ENCODE measurements at regions not wholly inside any gene's neighbourhood (a gene's known extent, or its start where the extent isn't known, plus 50 kb on each side); places are given as distances from the start of the nearest gene placed in this dataset.

- no peak for DNase-seq (ENCODE audit: low spot score)
- no peaks in the 10 kb centered on the region for H3K9me3 ChIP-seq
- no peaks in the 10 kb centered on the region for H3K27me3 ChIP-seq
- no peak overlapping the region for H3K4me3 ChIP-seq
- TF ChIP-seq CTCF (IDR thresholded peaks at IDR 0.05): no peak
- no peak overlapping the region for H3K27ac ChIP-seq
- H3K36me3 ChIP-seq: no peaks in the 10 kb centered on the region
- H3K4me1 ChIP-seq: peaks cover 0 to 15% of the 10 kb centered on the region in 2 donors
Observed at GRCh38 chr6:6729971-6730370, 141.5 kb downstream of the LY86 start.

GRCh38 chr6:6730831-6731230 is 142.3 kb downstream of the LY86 start:
- no peak for TF ChIP-seq CTCF (IDR thresholded peaks at IDR 0.05)
- peaks cover 0 to 10% of the 10 kb centered on the region in 2 donors for H3K4me1 ChIP-seq
- DNase-seq (ENCODE audit: low spot score): no peak
- no peak overlapping the region for H3K4me3 ChIP-seq
- no peaks in the 10 kb centered on the region for H3K9me3 ChIP-seq
- H3K36me3 ChIP-seq: no peaks in the 10 kb centered on the region
- H3K27ac ChIP-seq: peak overlapping the region; percentile 24 to 59
- H3K27me3 ChIP-seq: no peaks in the 10 kb centered on the region

DNA sequence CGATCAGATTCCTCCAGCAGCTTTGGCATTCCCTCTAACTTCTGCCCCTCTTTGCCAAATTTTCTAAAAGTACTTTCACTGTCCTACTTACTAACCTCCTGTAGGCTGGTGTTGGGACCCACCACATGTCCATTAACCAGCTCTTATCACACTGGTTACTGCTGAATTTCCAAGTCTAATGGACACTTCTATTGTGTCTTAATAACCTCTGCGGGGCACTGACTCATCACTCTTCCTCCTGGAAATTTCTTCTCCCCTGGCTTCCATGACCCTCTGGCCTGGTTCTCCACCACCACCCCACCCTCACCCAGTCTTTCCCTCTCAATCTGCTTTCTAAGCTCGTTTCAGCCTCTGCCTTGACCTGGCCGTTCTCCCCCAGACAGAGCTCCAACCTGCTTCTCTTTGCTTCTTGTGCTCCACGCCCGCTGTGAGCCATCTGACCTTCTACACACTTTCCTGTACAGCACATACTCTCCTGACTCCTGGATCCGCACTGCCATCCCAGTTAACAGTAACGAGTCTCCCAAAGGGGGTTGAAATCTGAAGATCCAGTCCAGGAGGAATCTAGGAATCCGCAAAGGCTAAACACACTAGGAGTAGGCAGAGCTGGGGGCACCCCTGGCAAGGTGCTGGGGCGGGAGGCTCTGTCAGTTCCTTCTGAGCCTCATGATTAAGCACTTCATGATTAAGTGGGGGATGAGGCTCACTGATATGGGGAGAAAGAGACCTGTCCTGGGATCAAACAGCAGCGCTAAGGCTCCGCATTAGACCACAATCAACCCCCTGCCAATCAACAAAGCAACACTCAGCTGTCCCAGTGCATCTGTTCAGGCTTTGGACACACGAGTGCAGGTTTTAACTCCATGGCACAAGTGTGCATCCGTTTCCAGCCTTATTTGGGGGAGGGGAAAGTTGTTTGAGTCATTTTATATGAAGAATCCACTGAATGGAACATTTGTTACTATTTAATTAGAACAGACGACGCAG is 146.3 kb downstream of the LY86 start:
- Histone ChIP-seq H3K4me3 (no peak overlapping the region), H3K4me1 (peaks cover 0 to 35% of the 10 kb centered on the region in 2 donors), H3K27me3 (no peaks in the 10 kb centered on the region), H3K36me3 (no peaks in the 10 kb centered on the region), H3K27ac (peak overlapping the region; percentile 67 to 88), H3K9me3 (no peaks in the 10 kb centered on the region)
- no peak for TF ChIP-seq CTCF (IDR thresholded peaks at IDR 0.05)
- no peak for DNase-seq (ENCODE audit: low spot score)

DNA sequence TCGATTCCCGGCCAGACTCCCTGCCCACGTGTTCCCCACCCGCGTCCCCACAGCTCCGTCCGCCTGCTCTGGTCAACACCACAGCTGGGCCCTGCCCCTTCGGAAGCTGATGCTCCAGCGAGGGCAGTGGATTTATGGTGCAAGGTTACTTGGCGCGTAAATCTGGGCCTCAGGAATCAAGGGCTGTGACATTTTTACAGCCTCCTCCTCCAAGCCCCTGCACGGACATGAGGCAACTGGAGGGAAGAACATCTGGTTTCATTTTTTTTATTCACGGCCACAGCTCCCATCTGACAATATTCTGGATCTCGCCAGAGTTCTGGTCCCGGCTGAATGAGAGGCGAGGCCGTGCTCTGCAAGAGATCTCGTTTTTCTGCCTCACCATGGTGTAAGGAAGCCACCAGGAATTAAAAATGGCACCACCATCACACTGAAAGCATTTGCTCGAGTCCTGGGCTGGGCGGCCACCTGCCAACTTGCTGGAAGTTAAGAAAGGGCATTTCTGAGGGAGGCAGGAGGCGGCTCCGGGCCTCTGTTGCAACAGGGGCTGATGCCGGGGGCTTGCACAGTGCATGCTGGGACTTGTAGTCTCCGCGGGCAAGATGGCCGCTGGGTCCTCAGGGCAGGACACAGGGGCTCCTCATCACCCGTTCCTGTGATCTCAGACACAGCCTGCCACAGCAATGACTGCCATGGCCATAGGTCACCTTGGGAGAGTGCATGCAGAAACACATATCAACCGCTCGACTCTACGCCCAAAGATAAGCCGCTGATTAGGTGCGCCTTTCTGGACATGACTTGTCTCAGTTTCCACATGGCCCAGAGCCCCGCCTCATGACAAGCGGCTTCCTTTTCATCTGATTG is 148.5 kb downstream of the LY86 start:
- Histone ChIP-seq H3K27me3 (no peaks in the 10 kb centered on the region), H3K9me3 (no peaks in the 10 kb centered on the region), H3K27ac (peak overlapping the region; percentile 75 to 88), H3K4me1 (peaks cover 0 to 49% of the 10 kb centered on the region in 2 donors), H3K36me3 (no peaks in the 10 kb centered on the region), H3K4me3 (peak overlapping the region; percentile 26 to 41)
- DNase-seq (ENCODE audit: low spot score): peak; percentile 89
- TF ChIP-seq CTCF (IDR thresholded peaks at IDR 0.05): no peak

DNA sequence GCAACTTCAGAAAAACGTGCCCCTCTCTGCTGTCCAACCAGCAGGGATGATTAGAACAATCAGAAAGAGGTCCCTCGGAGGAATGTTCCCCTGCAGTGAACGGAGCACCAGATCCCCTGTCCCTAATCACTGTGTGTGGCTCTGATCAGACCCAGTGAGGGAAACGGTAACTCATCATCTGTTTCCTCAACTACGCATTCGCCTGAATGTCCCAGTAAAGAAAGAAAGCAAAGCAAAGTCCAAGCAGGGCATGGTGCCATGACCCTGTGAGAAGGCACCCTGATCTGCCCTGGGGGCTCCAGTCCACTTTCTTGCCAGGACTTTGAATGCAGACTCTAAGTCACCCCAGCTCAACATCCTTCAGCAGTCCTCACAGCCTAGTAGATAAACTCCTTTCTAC is 149.2 kb downstream of the LY86 start:
- Histone ChIP-seq H3K9me3 (no peaks in the 10 kb centered on the region), H3K4me3 (peak overlapping the region; percentile 26 to 41), H3K27me3 (no peaks in the 10 kb centered on the region), H3K4me1 (peaks cover 0 to 49% of the 10 kb centered on the region in 2 donors), H3K27ac (peak overlapping the region; percentile 75 to 88), H3K36me3 (no peaks in the 10 kb centered on the region)
- TF ChIP-seq CTCF (IDR thresholded peaks at IDR 0.05): no peak
- DNase-seq (ENCODE audit: low spot score): no peak

Data from right atrium auricular region (tissue), 2 donors.